Lung (tissue), 11 donors: ENCODE measurements at regions not wholly inside any gene's neighbourhood (a gene's known extent, or its start where the extent isn't known, plus 50 kb on each side); places are given as distances from the start of the nearest gene placed in this dataset.

Experiments used
- ATAC-seq: fragments of 200-7000 bp; cut with Tn5 transposase; one replicate; pipeline ENCODE4 v1.9.1; 2020; ENCODE audit warnings: moderate number of reproducible peaks; ENCODE audit not compliant: insufficient read depth, low FRiP score
- DNase-seq, 3 donors: peaks; one replicate each; pipeline ENCODE4 v3.0.0-alpha.2; 2013 to 2017
- H3K27ac ChIP-seq, 2 donors: one replicate each; pipeline ENCODE4 v1.5.1; 2013; ENCODE audit warnings: mild to moderate bottlenecking in 2 of 2, moderate library complexity in 2 of 2, control low read depth in 1 of 2, inconsistent platforms in 1 of 2, low read depth in 1 of 2, low read length in 1 of 2
- H3K27me3 ChIP-seq, 3 donors: one replicate each; pipeline ENCODE4 v1.5.1; 2013; ENCODE audit warnings: low read length in 2 of 3; ENCODE audit not compliant: control insufficient read depth in 3 of 3, insufficient read depth in 3 of 3
- H3K36me3 ChIP-seq, 4 donors: one replicate each; pipeline ENCODE4 v1.5.1; 2013; ENCODE audit warnings: low read length in 4 of 4, mild to moderate bottlenecking in 1 of 4, moderate library complexity in 1 of 4; ENCODE audit not compliant: control insufficient read depth in 4 of 4, insufficient read depth in 4 of 4
- H3K4me1 ChIP-seq, 5 donors: one replicate each; pipeline ENCODE4 v1.5.1; 2013; ENCODE audit warnings: low read length in 5 of 5, mild to moderate bottlenecking in 2 of 5, moderate library complexity in 1 of 5; ENCODE audit not compliant: control insufficient read depth in 5 of 5, insufficient read depth in 5 of 5
- H3K4me3 ChIP-seq: one replicate; pipeline ENCODE4 v1.5.1; 2013; ENCODE audit warnings: mild to moderate bottlenecking, control low read depth, moderate library complexity
- H3K9ac ChIP-seq, 2 donors: one replicate each; pipeline ENCODE4 v1.5.1; 2013; ENCODE audit warnings: low read length in 2 of 2, control low read depth in 1 of 2; ENCODE audit not compliant: insufficient read depth in 1 of 2
- H3K9me3 ChIP-seq, 4 donors: one replicate each; pipeline ENCODE4 v1.5.1; 2013; ENCODE audit warnings: low read length in 3 of 4, mild to moderate bottlenecking in 1 of 4, moderate library complexity in 1 of 4; ENCODE audit not compliant: control insufficient read depth in 4 of 4, insufficient read depth in 3 of 4
- CTCF ChIP-seq: IDR thresholded peaks from 2 replicates; pipeline ENCODE4 v1.5.1; 2012; ENCODE audit warnings: mild to moderate bottlenecking; ENCODE audit errors: control extremely low read depth, extremely low read depth
- WGBS, 2 donors: extraction: QIAGEN DNeasy Blood & Tissue Kit; methylation state at CpG; one replicate each; pipeline ENCODE4 v1.1.7; 2013; 5-methylcytosine and 5-hydroxymethylcytosine counted together
- donor health status: control.
- donor health status: control.
- donor health status: Bipolar disorder and iron deficiency.
- donor health status: healthy.
- donor health status: DM: yes; HTN: yes; CAD: no.

- H3K4me1 ChIP-seq: no peaks in the 10 kb centered on the region
- H3K9me3 ChIP-seq: no peaks in the 10 kb centered on the region
- DNase-seq (no peak), ATAC-seq (no peak)
- H3K9ac ChIP-seq: no peak overlapping the region
- H3K36me3 ChIP-seq: no peaks in the 10 kb centered on the region
- no peak for TF ChIP-seq CTCF
- WGBS, 2 donors: 70 to 84% methylated on average over 5 of the region's 5 CpGs
- H3K4me3 ChIP-seq: no peak overlapping the region
- H3K27ac ChIP-seq: no peak overlapping the region
- H3K27me3 ChIP-seq: no peaks in the 10 kb centered on the region
These were observed 141.3 kb upstream of the RGS17 start for GRCh38 chr6:153272201-153272980.

DNA sequence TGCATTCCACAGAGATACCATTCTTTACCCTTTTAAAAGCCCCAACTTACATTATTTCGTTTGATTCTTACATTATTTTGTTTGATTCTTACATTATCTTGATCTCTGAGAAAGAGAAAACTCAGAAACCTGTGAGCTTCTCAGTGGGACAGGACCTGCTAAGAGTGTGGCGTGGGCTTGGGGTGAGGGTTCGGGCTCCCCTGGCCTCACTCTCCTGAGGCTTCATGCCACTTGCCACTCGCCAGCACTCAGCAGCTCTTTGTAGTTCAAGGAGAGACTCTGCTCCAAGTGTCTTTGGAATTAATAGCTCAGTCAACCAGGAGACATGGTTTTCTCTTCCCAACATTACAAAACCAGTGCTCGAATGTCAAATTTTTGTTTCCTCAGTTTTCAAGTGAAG lies 132.4 kb upstream of the RGS17 start:
- H3K9me3 ChIP-seq: no peaks in the 10 kb centered on the region
- DNase-seq: no peak
- ATAC-seq: no peak
- H3K36me3 ChIP-seq: no peaks in the 10 kb centered on the region
- no peak for TF ChIP-seq CTCF
- H3K27me3 ChIP-seq: no peaks in the 10 kb centered on the region
- no peak overlapping the region for H3K27ac ChIP-seq
- WGBS, 2 donors: 81 to 85% methylated on average over 5 of the region's 5 CpGs
- H3K4me1 ChIP-seq: no peaks in the 10 kb centered on the region
- no peak overlapping the region for H3K9ac ChIP-seq
- H3K4me3 ChIP-seq: no peak overlapping the region

DNA sequence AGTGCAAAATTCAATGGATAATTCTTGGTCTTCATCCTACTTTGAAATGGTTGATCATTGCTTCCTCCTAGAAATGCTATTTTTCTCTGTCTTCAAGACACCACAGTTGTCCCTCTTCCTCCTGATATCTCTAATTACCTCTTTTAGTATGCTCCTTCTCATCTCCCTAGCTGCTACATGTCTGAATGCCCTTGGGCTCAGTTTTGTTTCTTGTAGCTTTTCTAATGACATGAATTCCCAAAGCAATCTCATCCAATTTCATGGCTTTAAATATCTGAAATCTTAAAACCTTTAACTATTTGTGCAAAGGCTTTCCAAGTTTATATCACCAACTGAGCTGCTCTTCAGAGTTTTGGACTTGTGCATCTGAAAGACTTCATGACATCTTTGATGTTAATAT lies 120.2 kb upstream of the RGS17 start:
- ATAC-seq (no peak), DNase-seq (no peak)
- no peaks in the 10 kb centered on the region for H3K27me3 ChIP-seq
- no peak overlapping the region for H3K9ac ChIP-seq
- no peak overlapping the region for H3K27ac ChIP-seq
- H3K4me1 ChIP-seq: no peaks in the 10 kb centered on the region
- H3K4me3 ChIP-seq: no peak overlapping the region
- no peak for TF ChIP-seq CTCF
- H3K9me3 ChIP-seq: no peaks in the 10 kb centered on the region
- no peaks in the 10 kb centered on the region for H3K36me3 ChIP-seq

GRCh38 chr6:153237670-153238069 lies 106.6 kb upstream of the RGS17 start:
- H3K36me3 ChIP-seq: no peaks in the 10 kb centered on the region
- 62 to 73% methylated on average over 3 of the region's 3 CpGs for WGBS, 2 donors
- no peak for TF ChIP-seq CTCF

More at GRCh38 chr6:153237670-153238069, 106.6 kb upstream of the RGS17 start:
- Histone ChIP-seq H3K27ac (no peak overlapping the region), H3K4me3 (no peak overlapping the region), H3K9ac (no peak overlapping the region), H3K9me3 (no peaks in the 10 kb centered on the region), H3K27me3 (no peaks in the 10 kb centered on the region), H3K4me1 (no peaks in the 10 kb centered on the region)
- DNase-seq (no peak), ATAC-seq (no peak)
